ENCODE measurements at regions not wholly inside any gene's neighbourhood (a gene's known extent, or its start where the extent isn't known, plus 50 kb on each side); places are given as distances from the start of the nearest gene placed in this dataset.

GRCh38 chr6:80504882-80505281 lies 398.4 kb downstream of the BCKDHB start:
- no peaks in the 10 kb centered on the region for H4K20me1 ChIP-seq (ENCODE audit: control insufficient read depth, insufficient read depth)
- H3K9ac ChIP-seq (ENCODE audit: control insufficient read depth, insufficient read depth, low read length) = no peak overlapping the region
- no peak overlapping the region for H3K27ac ChIP-seq (ENCODE audit: control insufficient read depth, insufficient read depth)
- no peaks in the 10 kb centered on the region for H3K4me1 ChIP-seq (ENCODE audit: control insufficient read depth, insufficient read depth, low read length)
- H3K79me2 ChIP-seq (ENCODE audit: control insufficient read depth, insufficient read depth, low read length) = no peaks in the 10 kb centered on the region
- ChIA-PET RAD21 (ENCODE audit: unreplicated experiment) (no interaction called here), POLR2A (no interaction called here), SMC1A (ENCODE audit: uncharacterized antibody, unreplicated experiment) (no interaction called here), CTCF (no interaction called here)
- H3K9me3 ChIP-seq (replicated peaks; ENCODE audit: control insufficient read depth, insufficient read depth, low read length) = no peaks in the 10 kb centered on the region
- intact Hi-C loops (cut with micrococcal nuclease; ENCODE audit: unreplicated experiment) (no loop called here), in situ Hi-C loops (cut with MboI) (no loop called here)
- no peak for DNase-seq (ENCODE audit: low read depth, low spot score)
- no peaks in the 10 kb centered on the region for H3K27me3 ChIP-seq (replicated peaks in 1 of 2; ENCODE audit: control insufficient read depth in 2 of 2, insufficient read depth in 2 of 2, low read length in 1 of 2)
- H3K4me2 ChIP-seq (ENCODE audit: control insufficient read depth, insufficient read depth) = no peak overlapping the region
- 29% methylated on average over 3 of the region's 3 CpGs for WGBS (ENCODE audit: insufficient coverage, insufficient replicate concordance, low lambda C conversion rate, missing lambda C conversion rate)
- H2AFZ ChIP-seq (ENCODE audit: control insufficient read depth, low read depth, low read length) = no peak overlapping the region
- ATAC-seq = no peak
- no peak for FAIRE-seq
- no peaks in the 10 kb centered on the region for H3K36me3 ChIP-seq (ENCODE audit: control insufficient read depth in 2 of 2, insufficient read depth in 2 of 2, low read length in 1 of 2)
- H3K4me3 ChIP-seq = no peak overlapping the region
- no TSS peak for BruUV-seq (replicated peaks)
- TF ChIP-seq RBBP5 (conservative IDR thresholded peaks at IDR 0.05) (no peak), CBX3 (IDR thresholded peaks at IDR 0.05; ENCODE audit: borderline replicate concordance, low read depth) (no peak), DPF2 (IDR thresholded peaks at IDR 0.05) (no peak), JUND (IDR thresholded peaks at IDR 0.05; ENCODE audit: low read depth, low read length) (no peak), NKRF (conservative IDR thresholded peaks at IDR 0.05) (no peak), HDAC6 (IDR thresholded peaks at IDR 0.05; ENCODE audit: unreplicated experiment) (no peak), TCF12 (IDR thresholded peaks at IDR 0.05; ENCODE audit: low read depth, low read length) (no peak), MTA3 (IDR thresholded peaks at IDR 0.05; ENCODE audit: borderline replicate concordance, low read length) (no peak), EP300 (IDR thresholded peaks at IDR 0.05; ENCODE audit: borderline replicate concordance in 1 of 2, control insufficient read depth in 1 of 2, low read depth in 2 of 2, low read length in 2 of 2) (no peak), STAT3 (IDR thresholded peaks at IDR 0.05; ENCODE audit: low read depth, low read length) (no peak), HSF1 (IDR thresholded peaks at IDR 0.05; ENCODE audit: low read depth, low read length) (no peak), NRF1 (conservative IDR thresholded peaks at IDR 0.05; ENCODE audit: low read depth, low read length) (no peak), USF1 (IDR thresholded peaks at IDR 0.05; ENCODE audit: borderline replicate concordance, extremely low read length, insufficient read depth, low read depth, low read length) (no peak), SMC3 (IDR thresholded peaks at IDR 0.05; ENCODE audit: borderline replicate concordance, low read length) (no peak), IKZF2 (IDR thresholded peaks at IDR 0.05) (no peak), TAF1 (IDR thresholded peaks at IDR 0.05; ENCODE audit: borderline replicate concordance, low read depth, low read length) (no peak), CBFB (IDR thresholded peaks at IDR 0.05; ENCODE audit: low read depth) (no peak), SPI1 (IDR thresholded peaks at IDR 0.05; ENCODE audit: borderline replicate concordance, insufficient read depth, low read depth, low read length) (no peak), PKNOX1 (IDR thresholded peaks at IDR 0.05) (no peak), RELB (IDR thresholded peaks at IDR 0.05; ENCODE audit: low read depth) (no peak)
